Thyroid gland (tissue), 4 donors: ENCODE measurements at regions not wholly inside any gene's neighbourhood (a gene's known extent, or its start where the extent isn't known, plus 50 kb on each side); places are given as distances from the start of the nearest gene placed in this dataset.

Source experiments
- DNase-seq, 2 donors: peaks; one replicate each; pipeline ENCODE4 v3.0.0-alpha.2; 2019
- H3K27ac ChIP-seq, 3 donors: fragments of 200-600 bp; sonication (generic); 1 replicate in 2 of 3; 2 replicates in 1 of 3; pipeline ENCODE4 v1.5.1; 2016 to 2019; ENCODE audit warnings: mild to moderate bottlenecking in 1 of 3, moderate library complexity in 1 of 3
- H3K27me3 ChIP-seq: fragments of 200-600 bp; sonication (generic); one replicate; pipeline ENCODE4 v1.5.1; 2019
- H3K36me3 ChIP-seq, 2 donors: fragments of 200-600 bp; sonication (generic); one replicate each; pipeline ENCODE4 v1.5.1; 2016 to 2019
- H3K4me1 ChIP-seq, 2 donors: fragments of 200-600 bp; sonication (generic); one replicate each; pipeline ENCODE4 v1.5.1; 2017 to 2019
- H3K4me3 ChIP-seq, 3 donors: fragments of 200-600 bp; sonication (generic); replicated peaks in 1 of 3; 1 replicate in 2 of 3; 2 replicates in 1 of 3; pipeline ENCODE4 v1.5.1; 2016; ENCODE audit warnings: mild to moderate bottlenecking in 1 of 3
- H3K9me3 ChIP-seq: fragments of 200-600 bp; sonication (generic); one replicate; pipeline ENCODE4 v1.5.1; 2017
- POLR2A ChIP-seq, 2 donors: fragments of 450-650 bp; IDR thresholded peaks; one replicate each; pipeline ENCODE4 v1.6.1; 2017; ENCODE audit warnings: antibody characterized with exemption in 2 of 2, mild to moderate bottlenecking in 2 of 2, moderate library complexity in 1 of 2
- WGBS, 2 donors: methylation state at CpG; one replicate each; pipeline ENCODE4 v1.1.5; 2017; 5-methylcytosine and 5-hydroxymethylcytosine counted together
- intact Hi-C: fragments of 100-400 bp; cut with DNase I; formaldehyde crosslinking; loops from one replicate; pipeline ENCODE4 v1.15.1; 2023
- TF ChIP-seq, protein P1 (sequence below), 6 experiments: fragments of 200-600 bp in 3 of 6; fragments of 450-650 bp in 3 of 6; sonication (generic) in 3 of 6; IDR thresholded peaks; one replicate each; pipeline ENCODE4 v1.5.1; 2016 to 2019; ENCODE audit warnings: antibody characterized with exemption in 6 of 6, mild to moderate bottlenecking in 2 of 6, inconsistent platforms in 1 of 6, moderate library complexity in 1 of 6

DNA sequence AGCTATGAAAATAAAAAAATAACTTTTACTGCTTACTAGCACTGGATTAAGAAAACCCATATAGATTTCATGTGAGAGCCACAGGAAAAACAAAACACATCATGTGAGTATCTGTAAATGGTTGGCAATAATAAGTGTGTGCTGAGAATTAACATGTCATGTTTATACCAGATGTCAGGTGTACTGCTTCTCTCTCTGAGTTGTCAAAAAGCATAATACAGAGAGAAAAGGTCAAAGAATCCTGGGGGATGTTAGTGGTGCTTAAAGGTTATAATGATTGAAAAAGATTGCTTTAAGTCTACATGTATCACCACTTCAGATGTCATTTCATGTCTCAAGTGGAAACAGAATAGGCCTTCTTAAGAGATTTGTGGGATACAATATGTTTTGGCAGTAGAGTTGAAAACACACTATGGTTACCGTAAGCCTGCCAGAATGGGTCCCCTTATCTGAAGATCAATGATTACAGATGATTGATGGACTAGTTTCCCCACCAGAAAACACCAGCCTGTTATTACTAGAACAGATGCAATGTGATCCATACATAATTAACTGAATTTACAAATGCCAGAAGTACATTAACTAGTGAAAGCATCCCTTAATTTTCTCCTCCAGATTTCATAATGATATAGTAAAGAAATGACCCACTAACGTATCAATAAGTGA, 204.1 kb downstream of the CNTN3 start:
- H3K4me3 ChIP-seq = no peak overlapping the region
- DNase-seq = no peak
- no peaks in the 10 kb centered on the region for H3K27me3 ChIP-seq
- no peaks in the 10 kb centered on the region for H3K4me1 ChIP-seq
- 78 to 84% methylated on average over 2 of the region's 2 CpGs for WGBS, 2 donors
- TF ChIP-seq, protein P1, sequence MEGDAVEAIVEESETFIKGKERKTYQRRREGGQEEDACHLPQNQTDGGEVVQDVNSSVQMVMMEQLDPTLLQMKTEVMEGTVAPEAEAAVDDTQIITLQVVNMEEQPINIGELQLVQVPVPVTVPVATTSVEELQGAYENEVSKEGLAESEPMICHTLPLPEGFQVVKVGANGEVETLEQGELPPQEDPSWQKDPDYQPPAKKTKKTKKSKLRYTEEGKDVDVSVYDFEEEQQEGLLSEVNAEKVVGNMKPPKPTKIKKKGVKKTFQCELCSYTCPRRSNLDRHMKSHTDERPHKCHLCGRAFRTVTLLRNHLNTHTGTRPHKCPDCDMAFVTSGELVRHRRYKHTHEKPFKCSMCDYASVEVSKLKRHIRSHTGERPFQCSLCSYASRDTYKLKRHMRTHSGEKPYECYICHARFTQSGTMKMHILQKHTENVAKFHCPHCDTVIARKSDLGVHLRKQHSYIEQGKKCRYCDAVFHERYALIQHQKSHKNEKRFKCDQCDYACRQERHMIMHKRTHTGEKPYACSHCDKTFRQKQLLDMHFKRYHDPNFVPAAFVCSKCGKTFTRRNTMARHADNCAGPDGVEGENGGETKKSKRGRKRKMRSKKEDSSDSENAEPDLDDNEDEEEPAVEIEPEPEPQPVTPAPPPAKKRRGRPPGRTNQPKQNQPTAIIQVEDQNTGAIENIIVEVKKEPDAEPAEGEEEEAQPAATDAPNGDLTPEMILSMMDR (IDR thresholded peaks at IDR 0.05) = no peak
- TF ChIP-seq POLR2A (IDR thresholded peaks at IDR 0.05) = no peak
- H3K9me3 ChIP-seq = no peaks in the 10 kb centered on the region
- intact Hi-C loops = no loop called here
- H3K36me3 ChIP-seq = no peaks in the 10 kb centered on the region
- H3K27ac ChIP-seq = no peak overlapping the region

DNA sequence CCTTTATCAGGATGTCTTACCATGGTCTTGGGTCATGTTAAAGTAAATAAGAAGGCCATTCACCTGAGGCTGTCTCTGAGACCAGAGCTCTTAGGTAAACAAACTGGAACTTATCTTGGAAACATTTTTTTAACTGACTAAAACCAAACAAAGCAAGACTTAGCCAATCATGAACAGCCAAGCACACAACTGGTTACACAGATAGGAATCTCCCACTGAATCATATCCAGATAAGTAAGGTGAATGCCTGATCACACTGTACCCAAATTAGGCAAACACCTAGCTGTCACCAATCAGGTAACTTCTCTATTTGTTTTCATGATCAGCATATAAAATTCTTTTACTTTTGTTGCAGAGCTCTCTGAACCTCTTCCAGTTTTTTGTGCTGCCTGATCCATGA, 205.4 kb downstream of the CNTN3 start:
- H3K27ac ChIP-seq = no peak overlapping the region
- TF ChIP-seq, protein P1 (IDR thresholded peaks at IDR 0.05) = no peak
- TF ChIP-seq POLR2A (IDR thresholded peaks at IDR 0.05) = no peak
- H3K9me3 ChIP-seq = no peaks in the 10 kb centered on the region
- H3K4me1 ChIP-seq = no peaks in the 10 kb centered on the region
- DNase-seq = no peak
- no peaks in the 10 kb centered on the region for H3K27me3 ChIP-seq
- H3K36me3 ChIP-seq = no peaks in the 10 kb centered on the region
- no peak overlapping the region for H3K4me3 ChIP-seq
- intact Hi-C loops = no loop called here

DNA sequence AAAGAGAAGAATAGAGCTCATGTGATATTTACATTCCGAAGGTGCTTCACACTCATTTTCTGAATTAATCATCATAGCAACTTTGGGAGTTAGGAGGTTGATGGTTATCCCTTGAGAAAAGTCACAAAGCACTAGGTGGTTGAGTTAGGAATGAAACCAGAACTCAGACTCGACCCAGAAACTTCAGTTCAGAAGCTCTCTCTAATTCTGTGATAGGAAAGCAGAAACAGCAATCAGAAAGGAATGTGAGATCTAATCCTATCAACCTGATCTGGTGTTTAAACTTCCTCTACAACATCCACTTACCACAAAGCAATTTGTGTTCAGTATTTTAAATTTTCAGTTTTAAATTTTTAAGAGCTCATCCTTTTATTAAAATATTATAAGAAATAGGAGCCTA, 211.2 kb downstream of the CNTN3 start:
- DNase-seq = no peak
- Histone ChIP-seq H3K27me3 (no peaks in the 10 kb centered on the region), H3K36me3 (no peaks in the 10 kb centered on the region), H3K4me1 (no peaks in the 10 kb centered on the region), H3K9me3 (no peaks in the 10 kb centered on the region), H3K4me3 (no peak overlapping the region), H3K27ac (no peak overlapping the region)
- TF ChIP-seq POLR2A (IDR thresholded peaks at IDR 0.05) = no peak
- TF ChIP-seq, protein P1 (IDR thresholded peaks at IDR 0.05) = no peak
- 69 to 80% methylated on average over 2 of the region's 2 CpGs for WGBS, 2 donors
- intact Hi-C loops = no loop called here

DNA sequence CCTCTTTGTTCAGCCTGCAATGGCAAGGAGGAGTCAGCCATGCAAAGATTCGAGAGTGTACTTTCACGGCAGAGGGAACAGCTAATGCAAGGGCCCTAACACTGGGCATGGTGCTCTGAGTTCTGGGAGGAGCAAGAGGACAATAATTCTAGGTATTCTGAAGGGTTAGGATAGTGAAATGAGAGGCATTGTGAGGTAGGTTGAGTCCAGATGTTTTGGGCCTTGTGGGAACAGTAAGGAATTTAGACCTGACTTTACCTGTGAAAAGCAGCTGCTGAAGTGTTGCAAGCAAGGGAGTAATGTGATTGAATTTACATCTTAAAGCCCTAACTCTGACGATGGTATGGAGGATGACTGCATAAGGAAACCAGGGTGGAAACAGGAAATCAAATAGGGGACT, 211.6 kb downstream of the CNTN3 start:
- Histone ChIP-seq H3K36me3 (no peaks in the 10 kb centered on the region), H3K9me3 (no peaks in the 10 kb centered on the region), H3K27ac (no peak overlapping the region), H3K4me3 (no peak overlapping the region), H3K27me3 (no peaks in the 10 kb centered on the region), H3K4me1 (no peaks in the 10 kb centered on the region)
- no peak for DNase-seq
- 52 to 54% methylated on average over 3 of the region's 3 CpGs for WGBS, 2 donors
- intact Hi-C loops = no loop called here
- TF ChIP-seq, protein P1 (IDR thresholded peaks at IDR 0.05) = no peak
- TF ChIP-seq POLR2A (IDR thresholded peaks at IDR 0.05) = no peak

DNA sequence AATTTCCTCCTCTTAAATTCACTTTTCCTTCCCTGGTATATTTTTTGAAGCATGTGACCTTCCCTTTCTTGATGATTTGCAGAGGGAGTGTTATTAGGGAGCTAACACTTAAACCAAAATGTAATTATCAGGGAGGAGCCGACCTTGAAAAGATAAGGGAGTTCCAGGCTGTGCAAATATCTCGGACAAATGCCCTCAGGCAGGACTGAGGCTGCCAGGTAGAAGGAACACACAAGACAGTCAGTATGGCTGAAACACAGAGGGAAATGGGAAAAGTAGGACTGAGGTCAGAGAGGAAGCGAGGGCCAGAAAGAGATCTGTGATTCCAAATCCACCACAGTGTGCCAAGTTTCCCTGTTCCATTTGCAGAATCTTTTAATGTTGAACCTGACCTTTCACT, 221.0 kb downstream of the CNTN3 start:
- intact Hi-C loops = no loop called here
- Histone ChIP-seq H3K36me3 (no peaks in the 10 kb centered on the region), H3K4me1 (no peaks in the 10 kb centered on the region), H3K4me3 (no peak overlapping the region), H3K27ac (no peak overlapping the region), H3K27me3 (no peaks in the 10 kb centered on the region), H3K9me3 (no peaks in the 10 kb centered on the region)
- TF ChIP-seq POLR2A (IDR thresholded peaks at IDR 0.05) = no peak
- TF ChIP-seq, protein P1 (IDR thresholded peaks at IDR 0.05) = no peak
- whole genome bisulfite sequencing, 2 donors = 56 to 69% methylated on average over 3 of the region's 3 CpGs
- no peak for DNase-seq
